ENCODE measurements at regions not wholly inside any gene's neighbourhood (a gene's known extent, or its start where the extent isn't known, plus 50 kb on each side); places are given as distances from the start of the nearest gene placed in this dataset.

GRCh38 chr11:87724358-87724757 lies 450.9 kb downstream of the RAB38 start:
- Histone ChIP-seq H3K27ac (ENCODE audit: insufficient read length, low read depth, low read length) (no peak overlapping the region), H3K14ac (ENCODE audit: insufficient read depth, low read length) (no peak overlapping the region), H3K79me2 (ENCODE audit: insufficient read depth, low read length) (no peaks in the 10 kb centered on the region), H3K79me1 (ENCODE audit: insufficient read depth, low read depth, low read length, poor library complexity, severe bottlenecking) (no peaks in the 10 kb centered on the region), H3K9ac (ENCODE audit: extremely low read depth, insufficient read length, low read length) (no peak overlapping the region), H3K9me3 (ENCODE audit: control insufficient read depth, low read depth, low read length) (no peaks in the 10 kb centered on the region), H3K4ac (ENCODE audit: low read depth, low read length) (no peak overlapping the region), H2BK120ac (ENCODE audit: low read depth, low read length, poor library complexity, severe bottlenecking) (no peak overlapping the region), H2AFZ (ENCODE audit: low read length) (no peak overlapping the region), H2BK12ac (ENCODE audit: insufficient read length, low read depth, low read length) (no peak overlapping the region), H2BK5ac (ENCODE audit: insufficient read length, low read length) (no peak overlapping the region), H2AK5ac (ENCODE audit: insufficient read length, low read length) (no peak overlapping the region), H4K20me1 (ENCODE audit: control insufficient read depth, insufficient read depth, insufficient read length) (no peaks in the 10 kb centered on the region), H3K4me1 (ENCODE audit: insufficient read depth, low read length) (no peaks in the 10 kb centered on the region), H3K56ac (ENCODE audit: insufficient read length, low read depth, low read length) (no peak overlapping the region), H3K23ac (ENCODE audit: insufficient read length, low read depth, low read length) (no peak overlapping the region), H3T11ph (ENCODE audit: low read length) (no peak overlapping the region), H3K27me3 (ENCODE audit: insufficient read depth, low read length) (no peaks in the 10 kb centered on the region), H3K4me2 (ENCODE audit: insufficient read depth, insufficient read length, low read length) (no peak overlapping the region), H2BK20ac (ENCODE audit: low read depth, low read length, poor library complexity, severe bottlenecking) (no peak overlapping the region), H4K91ac (ENCODE audit: insufficient read length, low read depth, low read length) (no peak overlapping the region), H3K18ac (ENCODE audit: insufficient read length, low read depth, low read length) (no peak overlapping the region), H3K23me2 (ENCODE audit: insufficient read length, low read depth, low read length, poor library complexity, severe bottlenecking) (no peaks in the 10 kb centered on the region), H2BK15ac (ENCODE audit: low read depth, low read length) (no peak overlapping the region), H4K5ac (ENCODE audit: insufficient read length, low read depth, low read length) (no peak overlapping the region), H4K8ac (replicated peaks; ENCODE audit: insufficient read length, low read depth, low read length) (no peak overlapping the region)
- Mint-ChIP-seq H3K36me3 (ENCODE audit: insufficient read depth in 1 of 3, low read depth in 3 of 3) (no peaks in the 10 kb centered on the region), H3K4me3 (no peak overlapping the region), H3K27ac (no peak overlapping the region), H3K4me1 (peaks cover 5 to 12% of the 10 kb centered on the region in 2 experiments; a peak in 3 of 4 replicates), H3K9me3 (no peaks in the 10 kb centered on the region), H3K27me3 (ENCODE audit: low read depth) (no peaks in the 10 kb centered on the region)
- DNase-seq, result no peak
- no peak for TF ChIP-seq CTCF (conservative IDR thresholded peaks at IDR 0.05)
- no CpG with 5 or more reads among the region's 1 CpG for WGBS (ENCODE audit: extremely low coverage, insufficient read length, low lambda C conversion rate)

Data from H9 (cell line).